AG04450 (cell line): ENCODE measurements at regions not wholly inside any gene's neighbourhood (a gene's known extent, or its start where the extent isn't known, plus 50 kb on each side); places are given as distances from the start of the nearest gene placed in this dataset.
A peak's percentile ranks its signal among the peaks of the same experiment; 100 is the strongest.

ENCODE experiments used
- CTCF ChIA-PET: fragments of 300-600, 350-600 bp; formaldehyde crosslinking; extraction: SDS; loops from one replicate; lab custom pipeline; 2022; ENCODE audit warnings: antibody characterized with exemption, inconsistent platforms; lab: Charles Lee
- POLR2A ChIA-PET: fragments of 350-600 bp; formaldehyde crosslinking; extraction: SDS; loops from one replicate; lab custom pipeline; 2021; ENCODE audit warnings: antibody characterized with exemption, inconsistent platforms; lab: Yijun Ruan, JAX
- DNase-seq: peaks from one replicate; pipeline ENCODE4 v3.0.0-alpha.2; 2011; ENCODE audit warnings: low read depth, low spot score
- H3K27ac ChIP-seq: one replicate; pipeline ENCODE4 v1.5.1; 2012; ENCODE audit warnings: low read depth, low read length, control low read depth
- H3K27me3 ChIP-seq: one replicate; pipeline ENCODE4 v1.6.0; 2012; ENCODE audit warnings: low read length; ENCODE audit not compliant: control insufficient read depth, insufficient read depth
- H3K4me3 ChIP-seq: 2 replicates; pipeline ENCODE4 v1.5.1; 2011; ENCODE audit warnings: mild to moderate bottlenecking, low read depth, low read length, control low read depth
- H3K9me3 ChIP-seq: 2 replicates; pipeline ENCODE4 v1.5.1; 2012; ENCODE audit warnings: low read length; ENCODE audit not compliant: control insufficient read depth, insufficient read depth
- TF ChIP-seq, protein P1 (sequence below): IDR thresholded peaks from 2 replicates; pipeline ENCODE4 v1.5.1; 2011; ENCODE audit warnings: low read depth, low read length, control low read depth, inconsistent platforms

DNA sequence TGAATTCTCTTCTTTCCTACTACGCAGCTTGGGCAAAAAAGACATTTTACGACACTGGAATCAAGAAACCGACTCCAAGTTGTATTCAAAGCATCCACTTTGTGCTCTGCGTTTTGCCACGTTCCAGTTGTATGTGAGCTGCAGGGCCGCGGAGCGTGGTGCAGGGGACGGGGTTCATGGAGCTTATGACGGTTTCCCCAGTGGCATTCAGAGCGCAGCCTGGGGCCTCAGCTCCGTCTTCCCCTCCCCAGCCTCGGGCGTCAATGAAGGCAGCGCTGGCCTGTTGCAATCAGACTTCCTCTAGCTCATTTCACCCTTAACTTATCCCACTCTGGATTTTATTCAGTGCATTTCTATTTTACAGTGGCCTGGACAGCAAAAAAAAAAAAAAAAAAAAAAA lies 403.4 kb upstream of the KLF6 start:
- Histone ChIP-seq H3K9me3 (peaks cover 6% of the 10 kb centered on the region; the same call in 1 of the 2 replicates), H3K27me3 (no peaks in the 10 kb centered on the region), H3K27ac (no peak overlapping the region), H3K4me3 (no peak overlapping the region)
- ChIA-PET POLR2A (no interaction called here), CTCF (no interaction called here)
- no peak for DNase-seq
- TF ChIP-seq, protein P1, sequence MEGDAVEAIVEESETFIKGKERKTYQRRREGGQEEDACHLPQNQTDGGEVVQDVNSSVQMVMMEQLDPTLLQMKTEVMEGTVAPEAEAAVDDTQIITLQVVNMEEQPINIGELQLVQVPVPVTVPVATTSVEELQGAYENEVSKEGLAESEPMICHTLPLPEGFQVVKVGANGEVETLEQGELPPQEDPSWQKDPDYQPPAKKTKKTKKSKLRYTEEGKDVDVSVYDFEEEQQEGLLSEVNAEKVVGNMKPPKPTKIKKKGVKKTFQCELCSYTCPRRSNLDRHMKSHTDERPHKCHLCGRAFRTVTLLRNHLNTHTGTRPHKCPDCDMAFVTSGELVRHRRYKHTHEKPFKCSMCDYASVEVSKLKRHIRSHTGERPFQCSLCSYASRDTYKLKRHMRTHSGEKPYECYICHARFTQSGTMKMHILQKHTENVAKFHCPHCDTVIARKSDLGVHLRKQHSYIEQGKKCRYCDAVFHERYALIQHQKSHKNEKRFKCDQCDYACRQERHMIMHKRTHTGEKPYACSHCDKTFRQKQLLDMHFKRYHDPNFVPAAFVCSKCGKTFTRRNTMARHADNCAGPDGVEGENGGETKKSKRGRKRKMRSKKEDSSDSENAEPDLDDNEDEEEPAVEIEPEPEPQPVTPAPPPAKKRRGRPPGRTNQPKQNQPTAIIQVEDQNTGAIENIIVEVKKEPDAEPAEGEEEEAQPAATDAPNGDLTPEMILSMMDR: no peak

DNA sequence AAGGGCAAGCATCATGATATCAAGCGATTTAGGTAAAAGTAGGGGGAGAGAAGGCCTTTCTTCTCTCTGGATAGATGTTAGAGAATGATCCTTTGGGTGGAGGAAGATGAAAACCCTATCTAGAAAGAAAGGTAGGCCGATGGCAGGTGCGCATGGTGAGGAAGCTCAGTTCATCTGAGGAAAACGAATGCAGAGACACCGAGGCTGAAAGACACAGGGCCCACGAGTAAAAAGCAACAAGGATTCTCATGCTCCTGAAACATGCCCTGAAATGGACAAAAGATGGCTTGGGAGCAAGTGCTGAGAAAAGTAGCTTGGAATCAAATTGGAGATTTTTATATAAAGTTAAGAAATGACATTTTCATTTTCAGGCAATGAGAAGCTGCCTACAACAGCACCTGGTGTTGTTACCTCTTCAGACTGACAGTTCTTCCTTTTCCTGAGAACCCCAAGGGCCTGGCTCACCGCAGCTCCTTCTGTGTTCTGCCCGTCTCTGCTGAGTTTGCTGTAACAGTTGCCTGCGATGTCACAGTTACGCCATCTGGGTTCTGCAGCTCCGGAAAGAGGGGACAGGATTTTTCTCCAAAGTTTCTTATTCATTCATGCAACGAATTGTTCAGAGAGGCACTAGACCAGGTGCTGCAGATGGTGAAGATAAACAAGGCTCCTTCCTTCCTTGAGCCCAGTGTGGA lies 402.0 kb upstream of the KLF6 start:
- ChIA-PET POLR2A (no interaction called here), CTCF (no interaction called here)

DNA sequence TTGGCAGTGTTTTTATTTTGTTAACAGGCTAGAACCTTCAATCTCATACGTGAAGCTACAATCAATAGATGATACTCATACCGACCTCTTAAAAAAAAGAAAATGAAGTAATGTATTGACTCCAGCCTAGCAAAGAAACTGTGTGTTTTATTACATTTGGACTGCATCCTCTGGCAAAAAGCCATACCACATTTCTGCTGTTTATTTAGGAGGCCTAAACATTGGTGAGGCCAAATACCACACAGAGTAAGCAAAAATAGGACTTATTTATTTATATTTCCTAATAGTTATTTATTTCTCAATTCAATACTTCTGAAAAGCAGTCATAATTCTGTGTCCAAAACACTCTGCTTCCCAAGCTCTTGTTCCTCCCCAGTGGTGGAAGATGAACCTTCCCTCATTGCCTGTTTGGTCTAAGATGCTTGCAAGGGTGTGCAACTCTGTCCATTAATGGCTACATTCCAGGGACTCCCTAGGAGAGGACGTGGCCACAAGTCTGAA lies 398.8 kb upstream of the KLF6 start:
- no peak overlapping the region for H3K27ac ChIP-seq
- TF ChIP-seq, protein P1: peak; percentile 14; the same call in 1 of the 2 replicates
- DNase-seq: peak; percentile 32
- peaks cover 6% of the 10 kb centered on the region; the same call in 1 of the 2 replicates for H3K9me3 ChIP-seq
- ChIA-PET POLR2A (no interaction called here), CTCF (interaction anchor here (0.7 kb wide), 1 partner anchor 96 kb away, joined by 3 read pairs; no protein-coding TSS in a partner anchor)
- H3K4me3 ChIP-seq: no peak overlapping the region
- no peaks in the 10 kb centered on the region for H3K27me3 ChIP-seq

More for the DNA sequence above, 402.0 kb upstream of the KLF6 start:
- no peak for DNase-seq
- H3K27me3 ChIP-seq: no peaks in the 10 kb centered on the region
- peaks cover 6% of the 10 kb centered on the region; the same call in 1 of the 2 replicates for H3K9me3 ChIP-seq
- TF ChIP-seq, protein P1: no peak
- no peak overlapping the region for H3K27ac ChIP-seq
- H3K4me3 ChIP-seq: no peak overlapping the region

DNA sequence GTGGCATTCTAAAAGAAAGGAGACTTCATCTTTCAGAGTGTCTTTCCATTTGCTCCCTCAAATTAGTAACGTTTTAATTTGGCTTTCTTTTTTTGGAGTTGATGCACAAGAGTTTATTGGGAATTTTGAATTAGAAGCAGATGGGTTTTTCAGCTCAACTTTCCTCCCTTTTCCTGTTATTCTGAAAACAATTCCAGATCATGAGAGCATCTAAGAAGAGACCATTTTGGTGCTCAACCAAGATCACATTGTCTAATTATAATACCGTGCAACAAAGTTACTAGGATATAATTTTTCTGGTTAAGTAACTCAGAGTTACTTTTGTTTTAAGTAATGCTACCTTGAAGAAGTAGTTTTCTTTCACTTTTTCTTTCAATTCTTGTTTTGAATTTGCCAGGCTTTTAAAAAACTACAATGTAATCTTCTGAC lies 396.6 kb upstream of the KLF6 start:
- H3K9me3 ChIP-seq: no peaks in the 10 kb centered on the region
- H3K27me3 ChIP-seq: no peaks in the 10 kb centered on the region
- H3K27ac ChIP-seq: no peak overlapping the region
- ChIA-PET POLR2A (no interaction called here), CTCF (no interaction called here)
- no peak overlapping the region for H3K4me3 ChIP-seq
- TF ChIP-seq, protein P1: no peak
- no peak for DNase-seq

DNA sequence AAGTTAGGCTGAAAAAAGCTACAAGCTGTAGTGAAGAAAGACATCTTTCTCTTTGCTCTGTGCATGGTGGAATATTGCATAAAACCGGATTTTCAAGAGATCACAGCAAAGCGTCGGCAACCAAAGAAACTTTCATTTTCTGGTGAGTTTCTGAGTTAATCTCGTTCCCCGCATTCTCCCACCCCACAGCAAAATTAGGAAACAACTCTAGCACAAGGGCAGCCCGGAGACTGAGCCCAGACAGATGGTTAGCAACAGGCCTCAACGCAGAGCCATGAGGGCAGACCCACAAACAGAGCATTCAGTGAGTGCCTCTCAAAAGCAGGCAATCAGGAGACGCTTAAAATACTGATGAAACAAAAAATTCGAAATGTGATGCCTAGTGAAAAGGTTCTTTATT lies 396.1 kb upstream of the KLF6 start:
- CTCF ChIA-PET: no interaction called here

More for the DNA sequence above, 396.1 kb upstream of the KLF6 start:
- TF ChIP-seq, protein P1: no peak
- H3K27ac ChIP-seq: no peak overlapping the region
- no peaks in the 10 kb centered on the region for H3K9me3 ChIP-seq
- no peak for DNase-seq
- no peaks in the 10 kb centered on the region for H3K27me3 ChIP-seq
- no peak overlapping the region for H3K4me3 ChIP-seq
- POLR2A ChIA-PET: no interaction called here
